HG03108 (cell line): ENCODE measurements at regions not wholly inside any gene's neighbourhood (a gene's known extent, or its start where the extent isn't known, plus 50 kb on each side); places are given as distances from the start of the nearest gene placed in this dataset.

Source experiments
- ATAC-seq: cut with Tn5 transposase; IDR thresholded peaks from one replicate; pipeline ENCODE4 v1.9.1; 2021; ENCODE audit warnings: moderate library complexity; ENCODE audit not compliant: unreplicated experiment

DNA sequence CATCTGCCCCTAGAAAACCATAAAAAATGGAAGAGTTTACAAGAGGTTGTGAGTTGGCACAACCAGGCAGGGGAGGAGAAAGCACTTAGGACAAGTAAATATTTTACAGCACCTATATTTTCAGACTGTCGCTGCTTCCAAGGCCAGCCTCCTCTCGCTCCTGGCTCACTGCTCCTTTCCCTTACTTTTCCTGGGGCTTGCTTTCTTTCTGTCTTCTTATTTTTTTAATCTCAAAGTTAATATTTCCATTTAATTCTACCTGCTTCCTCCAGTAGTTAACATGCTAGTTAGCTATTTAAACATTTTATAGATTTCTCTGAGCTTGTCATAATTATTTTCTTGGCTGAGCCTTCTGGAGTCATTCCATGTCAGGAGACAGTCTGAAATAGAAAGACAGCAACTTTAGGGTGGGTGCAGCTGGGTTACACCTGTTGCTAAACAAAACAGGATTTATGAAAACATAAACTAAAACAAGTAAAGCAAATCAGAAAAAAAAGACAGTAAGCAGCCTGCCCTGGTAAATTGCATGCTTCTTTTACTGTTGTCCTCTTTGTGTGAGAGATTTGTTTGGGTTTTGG lies 330.1 kb downstream of the DLEU7 start:
- no peak for ATAC-seq

DNA sequence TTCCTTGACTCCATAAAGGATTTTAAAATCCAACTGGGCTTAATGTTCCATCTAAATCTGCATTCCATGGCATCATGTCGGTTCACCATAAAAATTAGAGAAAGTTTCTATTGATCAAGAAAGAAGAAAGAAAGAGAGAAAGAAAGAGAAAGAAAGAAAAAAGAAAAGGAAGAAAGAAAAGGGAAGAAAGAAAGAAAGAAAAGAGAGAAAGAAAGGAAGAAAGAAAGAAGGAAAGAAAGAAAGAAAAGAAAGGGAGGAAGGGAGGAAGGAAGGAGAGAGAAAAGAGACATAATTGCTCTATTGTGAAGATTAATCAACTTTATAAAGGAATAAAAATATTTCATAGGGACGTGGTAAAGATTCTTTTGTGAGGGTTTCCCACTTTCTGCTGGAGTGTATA lies 329.2 kb downstream of the DLEU7 start:
- no peak for ATAC-seq

DNA sequence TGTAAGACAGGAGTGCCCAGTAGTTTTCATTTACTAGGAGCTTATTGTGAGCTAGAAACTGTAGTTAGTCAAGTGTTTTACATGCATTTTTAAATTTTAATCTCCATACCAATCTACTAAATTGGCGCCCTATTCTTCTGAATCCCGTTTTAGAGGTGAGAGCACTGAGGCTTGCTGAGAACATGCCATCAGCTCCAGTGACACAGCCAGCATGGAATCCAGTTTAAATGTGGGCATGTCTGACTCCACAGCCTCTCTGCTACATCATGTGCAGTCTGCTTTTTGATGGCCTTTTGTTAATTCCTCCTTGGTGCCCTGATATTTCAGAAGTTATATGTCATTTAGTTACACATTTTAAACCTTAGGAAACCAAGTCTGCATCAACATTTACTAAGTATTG lies 325.4 kb downstream of the DLEU7 start:
- no peak for ATAC-seq

DNA sequence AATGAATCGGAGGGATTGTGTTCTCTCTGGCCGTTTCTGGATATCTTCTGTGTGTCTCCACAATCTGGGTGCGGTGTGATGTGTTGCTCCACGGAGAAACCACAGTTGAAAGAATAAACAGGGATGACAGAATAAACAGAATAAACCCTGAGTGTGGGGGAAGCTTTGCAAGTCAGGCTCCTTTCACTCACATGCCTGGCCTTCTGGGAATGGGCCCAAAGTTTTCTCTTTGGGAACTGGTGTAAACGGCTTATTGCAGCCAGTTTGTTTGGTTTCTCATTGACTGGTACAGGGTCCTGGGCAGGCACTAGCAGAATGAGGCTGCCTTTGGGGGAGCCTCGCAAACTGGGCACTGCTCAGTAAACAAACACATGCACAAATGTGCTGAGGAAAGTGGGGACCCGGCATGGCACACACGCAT lies 324.7 kb downstream of the DLEU7 start:
- ATAC-seq, result no peak

DNA sequence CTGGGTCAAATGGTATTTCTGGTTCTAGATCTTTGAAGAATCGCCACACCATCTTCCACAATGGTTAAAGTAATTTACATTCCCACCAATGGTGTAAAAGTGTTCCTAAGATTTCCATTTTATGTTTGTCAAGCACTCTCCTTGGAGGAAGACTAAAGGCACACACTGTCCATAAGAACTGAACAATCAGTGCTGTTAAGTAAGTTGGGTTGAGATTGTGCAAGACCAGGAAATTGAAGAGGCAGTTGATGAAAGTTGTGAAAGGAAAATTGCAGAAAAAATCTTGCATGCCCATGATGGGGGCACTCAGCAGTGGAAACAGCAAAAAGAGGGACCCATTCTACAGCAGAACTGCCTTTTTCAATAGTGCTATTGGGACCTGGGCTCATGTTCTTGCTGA lies 323.6 kb downstream of the DLEU7 start:
- no peak for ATAC-seq

DNA sequence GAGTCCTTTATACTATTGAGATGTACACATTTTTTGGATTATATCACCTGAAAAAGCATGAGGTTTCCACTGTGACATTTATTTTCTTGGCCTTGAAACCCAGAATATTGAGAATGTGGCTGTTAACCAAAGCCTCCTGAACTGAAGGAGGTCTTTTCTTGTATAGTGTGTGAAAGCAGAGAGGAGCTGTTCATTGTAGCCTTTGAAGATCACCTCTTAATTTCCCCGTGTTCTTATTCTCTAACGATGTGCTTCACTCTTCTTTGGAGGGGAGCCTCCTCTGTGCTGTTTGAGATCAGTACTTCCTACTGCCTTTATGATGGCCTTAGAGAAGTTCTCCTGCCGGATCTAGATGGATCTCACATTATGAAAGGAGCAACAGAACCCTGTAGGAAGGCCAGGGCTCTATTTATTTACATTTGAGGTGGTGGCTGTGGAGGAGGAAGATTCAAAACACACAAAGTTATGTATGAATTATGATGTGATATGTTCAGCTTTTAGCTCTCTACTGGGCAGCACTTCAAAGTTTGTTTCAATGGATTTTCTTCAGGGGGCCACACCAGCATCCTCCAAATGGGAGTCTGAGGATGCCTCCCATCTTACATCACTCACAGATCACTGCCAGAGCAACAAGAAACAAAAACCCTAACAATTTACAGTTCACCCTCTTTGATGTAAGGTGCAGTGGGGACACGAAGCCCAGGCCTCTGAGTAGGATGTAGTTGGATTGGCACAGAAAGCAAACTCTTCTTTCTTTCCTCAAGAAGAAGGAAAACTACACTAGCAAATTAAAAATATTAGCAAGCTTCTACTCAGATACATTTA lies 322.3 kb downstream of the DLEU7 start:
- no peak for ATAC-seq

DNA sequence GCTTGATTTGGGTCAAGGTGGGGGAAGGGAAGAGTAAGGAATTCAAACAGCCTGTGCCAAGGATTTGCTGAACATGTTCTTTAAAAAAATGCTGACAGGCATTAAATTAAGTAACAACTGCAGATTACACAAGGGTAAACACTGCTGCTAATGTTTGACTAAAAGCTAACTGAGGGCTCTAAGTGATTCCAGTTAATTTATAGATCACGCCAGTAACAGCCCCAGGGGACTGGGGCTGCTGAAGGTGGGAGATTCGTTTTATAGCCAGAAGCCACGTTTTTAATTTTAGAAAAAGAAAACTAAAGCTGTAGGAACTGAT lies 321.7 kb downstream of the DLEU7 start:
- ATAC-seq, result no peak

DNA sequence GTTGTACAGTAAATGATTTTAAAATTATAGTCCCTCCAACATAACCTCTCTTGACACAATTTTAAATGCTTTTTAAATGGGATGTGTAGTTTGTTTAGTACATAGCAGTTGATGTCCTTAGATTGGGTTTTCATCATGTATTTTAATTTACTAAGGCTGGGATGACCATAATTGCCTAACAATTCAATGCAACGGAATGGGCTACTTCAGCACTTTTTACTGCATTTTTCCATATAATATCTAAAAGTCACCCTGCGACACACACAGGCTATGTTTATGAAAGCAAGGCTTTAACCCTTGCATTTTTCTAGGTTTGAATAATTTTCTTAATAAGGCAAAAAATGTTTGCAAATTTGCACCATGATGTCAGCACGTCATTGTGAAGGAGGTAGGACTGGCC lies 321.0 kb downstream of the DLEU7 start:
- ATAC-seq, result no peak

DNA sequence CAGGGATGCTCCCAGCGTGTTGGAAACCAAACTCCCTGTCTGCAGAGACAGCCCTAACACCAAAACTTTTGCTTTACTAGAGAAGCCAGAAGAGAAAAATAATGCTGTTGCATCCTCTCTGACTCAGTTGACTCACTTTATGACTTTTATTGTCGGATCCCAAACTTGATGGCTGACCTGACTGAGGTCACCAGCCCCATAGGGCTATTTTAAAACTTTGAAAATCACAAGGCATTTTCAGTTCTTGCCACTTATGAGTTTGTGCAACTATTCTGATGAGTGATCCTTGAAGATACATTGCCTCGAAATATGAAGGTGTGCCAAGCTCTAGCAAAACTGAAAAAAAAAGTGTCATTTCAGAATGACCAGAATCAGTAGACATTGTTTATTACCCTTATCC lies 320.2 kb downstream of the DLEU7 start:
- no peak for ATAC-seq

DNA sequence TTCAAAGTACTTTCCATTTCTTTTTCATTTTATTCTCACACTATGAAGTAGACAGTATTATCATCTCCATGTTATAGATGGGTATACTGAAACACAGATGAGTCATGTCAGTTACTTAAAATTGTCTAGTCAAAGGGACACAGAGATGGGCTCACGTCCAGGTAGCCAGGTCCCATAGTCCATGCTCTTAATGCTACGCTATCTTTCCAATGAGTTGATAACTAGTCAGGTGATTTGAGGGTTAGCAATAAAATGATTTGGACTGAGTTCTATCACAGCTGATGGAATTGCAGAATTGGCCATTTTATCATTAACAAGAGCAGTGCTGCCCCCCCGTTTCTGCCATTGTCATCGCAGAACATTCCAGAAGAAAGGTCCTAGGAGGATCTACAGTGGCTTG lies 318.9 kb downstream of the DLEU7 start:
- no peak for ATAC-seq

DNA sequence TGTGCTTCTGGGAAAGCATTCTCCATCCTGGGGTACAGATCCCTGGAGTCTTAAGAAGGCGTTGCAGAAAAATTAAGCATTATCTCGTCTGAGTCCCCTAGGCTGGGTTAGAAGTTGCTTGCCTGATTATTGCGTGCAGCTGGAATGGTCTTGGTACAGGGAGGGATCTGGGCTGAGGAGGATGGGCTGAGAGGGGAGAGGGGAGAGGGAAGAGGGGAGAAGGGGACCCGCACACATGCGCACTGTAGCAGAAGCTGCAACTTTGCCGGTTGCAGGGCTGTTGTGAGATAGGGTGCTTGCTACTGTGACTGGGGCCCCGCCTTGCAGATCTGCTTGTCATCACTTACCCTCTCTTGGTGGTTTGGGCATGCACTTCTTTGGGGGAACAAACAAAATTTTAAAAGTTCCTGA lies 316.8 kb downstream of the DLEU7 start:
- ATAC-seq, result no peak

DNA sequence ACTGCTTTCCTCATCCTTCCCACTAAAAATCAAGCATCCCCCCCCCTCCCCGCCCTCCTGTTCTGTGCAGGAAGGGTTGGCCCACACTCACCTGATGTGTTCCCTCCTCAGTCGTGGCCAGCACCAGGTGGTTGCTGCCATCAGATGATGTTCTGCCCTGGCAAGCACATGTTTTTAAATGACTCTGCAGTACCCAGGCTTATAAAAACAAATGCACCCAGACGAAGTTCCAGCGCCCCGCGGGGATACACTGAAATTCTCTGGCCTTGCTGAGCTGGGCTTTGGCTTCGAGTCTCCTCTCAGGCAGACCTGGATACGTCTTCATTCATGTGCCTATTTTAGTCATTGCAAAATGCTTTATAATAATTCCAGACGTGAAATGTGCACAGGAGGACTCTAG lies 316.3 kb downstream of the DLEU7 start:
- no peak for ATAC-seq

DNA sequence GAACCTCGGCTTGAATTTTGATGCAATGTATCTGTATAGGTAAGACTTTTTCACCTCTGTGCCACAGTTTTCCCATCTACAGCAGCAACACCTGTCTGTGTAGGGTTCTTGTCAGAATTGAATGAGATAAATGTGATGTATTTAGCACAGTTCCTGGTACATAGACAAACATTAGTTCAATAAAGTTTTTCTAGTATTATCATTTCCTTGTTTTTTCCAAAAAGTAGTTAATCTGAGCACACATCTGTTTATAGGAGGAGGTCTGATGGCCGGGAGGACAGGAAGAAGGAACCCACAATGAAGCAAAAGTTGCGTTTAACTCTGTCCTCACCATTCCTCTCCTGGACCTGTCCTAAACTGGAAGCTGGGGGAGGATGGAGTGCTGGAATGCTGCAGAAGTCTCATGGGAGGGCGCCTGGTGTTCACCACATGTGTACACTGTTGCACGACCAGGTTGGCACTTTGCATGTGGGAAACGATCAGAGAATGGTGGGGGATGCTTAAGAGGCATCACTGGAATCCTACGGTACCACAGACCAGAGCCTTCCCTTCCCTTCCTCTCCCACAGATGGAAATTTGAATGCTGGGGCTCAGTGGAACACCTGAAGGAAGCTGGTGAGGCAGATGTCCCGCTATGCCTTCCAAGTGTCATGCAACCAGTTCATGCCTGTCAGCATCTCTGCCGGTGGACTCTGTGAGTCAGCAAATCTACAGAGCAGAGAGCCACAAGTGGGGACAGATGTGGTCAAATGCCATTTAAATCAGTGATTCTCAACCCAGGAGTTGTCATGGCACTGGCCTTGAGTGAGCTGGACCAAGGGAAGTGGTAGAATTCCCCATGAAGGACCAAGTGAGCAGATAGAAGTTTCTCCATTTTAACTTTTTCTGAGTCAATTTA lies 315.6 kb downstream of the DLEU7 start:
- no peak for ATAC-seq

DNA sequence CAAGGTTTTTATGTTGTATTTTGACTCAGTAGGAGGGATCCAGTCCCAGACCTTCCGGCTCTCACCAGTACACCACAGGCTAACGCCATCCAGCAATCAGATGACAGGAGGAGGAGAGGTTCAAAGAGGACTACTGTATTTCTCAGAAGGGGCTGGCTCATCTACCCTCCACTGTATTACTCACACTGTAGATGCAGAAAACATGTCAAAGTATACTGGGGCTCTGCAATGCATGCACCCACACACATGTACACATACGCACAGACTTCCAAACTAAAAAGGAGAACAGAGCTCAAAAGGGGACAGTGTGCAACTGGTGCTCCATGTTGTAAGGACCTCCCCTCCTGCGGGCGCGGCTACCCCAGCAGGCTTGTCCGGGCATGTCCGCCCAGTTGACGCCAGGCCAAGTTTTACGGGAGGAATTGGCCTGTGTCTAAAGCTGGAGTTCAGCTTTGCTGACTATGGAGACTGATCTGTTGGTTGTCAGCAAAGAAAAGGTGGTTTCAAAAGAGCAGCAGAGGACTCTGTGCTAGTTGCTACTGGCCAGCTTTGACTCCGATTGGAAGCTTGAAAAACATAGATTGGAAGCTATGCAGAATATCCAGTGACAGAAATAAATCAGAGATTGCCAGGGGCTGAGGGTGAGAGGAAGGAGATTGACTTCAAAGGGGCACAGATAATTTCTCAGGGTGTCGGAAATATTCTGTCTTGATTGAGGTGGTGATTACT lies 314.2 kb downstream of the DLEU7 start:
- ATAC-seq, result no peak

DNA sequence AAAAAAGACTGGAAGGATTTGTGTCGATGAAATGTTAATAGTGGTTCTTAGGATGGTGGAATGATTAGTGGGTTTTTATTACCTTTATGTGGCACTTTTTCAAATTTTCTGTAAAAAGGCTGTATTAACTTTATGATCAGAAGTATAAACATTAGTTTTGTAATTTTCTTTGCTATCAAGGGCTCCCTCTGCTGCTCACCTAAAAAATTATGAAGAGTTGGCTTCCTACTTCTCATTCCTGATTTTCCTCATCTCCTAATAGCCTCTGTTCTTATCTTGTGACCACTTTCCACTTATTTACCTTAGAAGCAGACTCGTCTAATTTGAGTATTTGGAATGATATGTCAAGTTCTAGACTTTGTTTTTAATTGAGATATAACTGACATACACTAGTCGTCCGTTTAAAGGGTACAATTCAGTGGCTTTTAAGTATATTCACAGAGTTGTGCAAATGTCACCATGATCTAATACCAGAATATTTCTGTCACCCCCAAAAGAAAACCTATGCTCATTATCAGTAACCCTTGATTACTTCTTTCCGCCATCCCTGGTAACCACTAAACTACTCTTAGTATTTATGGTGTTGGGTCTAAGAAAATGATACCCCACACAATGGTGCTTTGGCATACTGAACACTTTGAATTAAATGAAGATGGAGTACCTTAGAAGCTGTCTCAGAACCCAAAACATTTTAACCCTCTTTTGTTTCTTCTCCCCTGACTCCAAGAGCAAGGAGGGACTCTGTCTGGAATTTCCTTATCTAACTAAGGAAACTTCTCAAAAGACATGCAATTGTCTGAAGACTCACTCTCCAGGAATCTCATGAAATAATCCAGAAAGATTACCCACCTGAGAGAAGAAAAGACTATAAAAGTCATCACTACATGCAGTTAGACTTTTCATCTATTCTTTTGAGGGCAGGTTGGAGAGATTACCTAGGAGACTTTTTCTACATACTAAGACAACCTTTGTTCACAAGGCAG lies 311.3 kb downstream of the DLEU7 start:
- ATAC-seq, result no peak

DNA sequence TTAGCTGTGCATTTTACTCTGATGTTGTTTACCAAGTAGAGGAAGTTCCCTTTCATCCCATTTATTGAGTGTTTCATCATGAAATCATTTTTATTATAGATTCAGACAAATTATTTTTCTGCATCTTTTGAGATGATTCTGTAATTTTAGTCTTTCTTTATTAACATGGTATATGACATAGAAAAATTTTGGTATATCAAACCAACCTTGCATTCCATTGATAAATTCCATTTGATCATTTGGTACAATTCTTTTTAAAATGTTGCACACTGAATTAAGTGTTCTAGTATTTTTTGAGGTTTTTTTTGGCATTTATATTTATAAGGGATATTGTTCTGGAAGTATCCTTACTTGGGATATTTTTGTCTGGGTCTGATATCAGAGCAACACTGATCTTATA lies 308.4 kb downstream of the DLEU7 start:
- no peak for ATAC-seq

DNA sequence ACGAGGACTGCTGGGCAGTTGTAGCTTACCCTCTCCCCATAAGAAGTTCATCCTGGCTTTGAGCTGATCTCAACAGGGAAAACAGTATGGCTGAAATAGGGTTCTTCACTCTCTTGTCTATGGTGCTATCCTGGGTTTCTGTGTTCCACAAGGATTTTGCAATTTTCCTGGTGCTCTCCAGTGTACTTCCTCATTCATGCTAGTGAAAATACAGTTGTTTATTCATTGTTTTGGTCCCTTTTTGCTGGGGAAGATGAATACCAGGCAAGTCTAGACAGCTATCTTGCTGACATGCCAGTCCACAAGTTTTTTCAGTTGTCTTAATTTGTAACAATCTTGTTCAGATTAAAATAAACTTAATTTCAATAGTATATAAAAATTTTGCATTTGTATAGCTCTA lies 306.5 kb downstream of the DLEU7 start:
- ATAC-seq, result no peak

DNA sequence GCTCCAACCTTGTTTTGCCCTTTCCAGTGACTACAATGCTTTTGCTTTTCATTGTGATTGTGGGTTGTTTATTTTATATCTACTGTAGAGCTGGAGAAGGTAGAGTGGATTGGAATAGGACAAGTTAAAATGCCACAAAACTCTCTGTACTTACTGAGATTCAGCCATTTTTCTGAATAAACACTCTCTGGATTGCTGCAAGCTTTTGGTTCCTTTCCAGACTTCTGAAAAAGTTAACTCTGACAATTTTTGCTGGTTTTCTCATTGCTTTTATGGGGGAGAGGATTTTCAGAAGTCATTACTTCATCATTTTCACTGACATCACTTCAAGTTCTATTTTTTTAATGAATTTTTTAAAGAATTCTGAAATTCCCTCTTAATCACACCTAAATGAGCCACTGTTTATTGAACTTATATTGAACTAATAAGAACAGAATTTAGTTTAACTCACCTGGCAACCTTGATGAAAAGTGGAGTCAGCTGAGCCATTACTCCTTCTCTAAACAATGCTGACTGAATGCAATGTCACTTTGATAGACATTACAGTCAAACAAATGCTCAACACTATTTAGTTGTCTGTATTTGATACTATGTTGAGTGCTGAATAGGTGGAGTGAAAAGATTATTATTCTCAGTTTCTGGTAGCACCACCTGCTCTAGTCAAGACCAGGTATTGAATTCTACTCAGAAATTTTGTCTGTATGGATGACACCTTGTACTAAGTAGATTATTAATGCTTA lies 303.5 kb downstream of the DLEU7 start:
- no peak for ATAC-seq

DNA sequence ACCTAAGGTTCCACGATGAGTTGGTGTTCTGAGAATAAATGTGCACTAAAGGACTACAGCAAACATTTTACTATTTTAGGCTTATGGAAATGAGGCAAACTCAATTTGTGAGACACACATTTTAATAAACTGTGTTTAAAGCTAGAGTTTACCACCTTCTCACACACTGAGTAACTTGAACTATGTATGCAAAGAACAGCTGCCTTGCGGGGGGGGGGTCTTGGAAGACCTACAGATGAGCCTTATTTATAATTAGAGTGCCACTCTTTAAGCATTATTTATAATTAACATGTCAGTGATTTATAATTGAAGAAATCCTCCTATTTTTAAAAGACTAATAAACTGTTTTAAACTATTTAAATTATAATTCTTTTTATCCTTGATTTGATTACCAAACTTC lies 300.4 kb downstream of the DLEU7 start:
- no peak for ATAC-seq
